ENCODE measurements at regions not wholly inside any gene's neighbourhood (a gene's known extent, or its start where the extent isn't known, plus 50 kb on each side); places are given as distances from the start of the nearest gene placed in this dataset.

- H3K4ac ChIP-seq (ENCODE audit: low read depth, low read length): no peak overlapping the region
- H3T11ph ChIP-seq (ENCODE audit: low read length): no peak overlapping the region
- H2BK20ac ChIP-seq (ENCODE audit: low read depth, low read length, poor library complexity, severe bottlenecking): no peak overlapping the region
- H3K4me3 Mint-ChIP-seq: no peak overlapping the region
- no peak overlapping the region for H2AFZ ChIP-seq (ENCODE audit: low read length)
- H3K18ac ChIP-seq (ENCODE audit: insufficient read length, low read depth, low read length): no peak overlapping the region
- no peak overlapping the region for H3K56ac ChIP-seq (ENCODE audit: insufficient read length, low read depth, low read length)
- no peak overlapping the region for H3K9ac ChIP-seq (ENCODE audit: extremely low read depth, insufficient read length, low read length)
- no CpG with 5 or more reads among the region's 2 CpGs for WGBS (ENCODE audit: extremely low coverage, insufficient read length, low lambda C conversion rate)
- H3K23me2 ChIP-seq (ENCODE audit: insufficient read length, low read depth, low read length, poor library complexity, severe bottlenecking): no peaks in the 10 kb centered on the region
- no peaks in the 10 kb centered on the region for H3K4me1 ChIP-seq (ENCODE audit: insufficient read depth, low read length)
- H3K4me2 ChIP-seq (ENCODE audit: insufficient read depth, insufficient read length, low read length): no peak overlapping the region
- H2AK5ac ChIP-seq (ENCODE audit: insufficient read length, low read length): no peak overlapping the region
- no peak overlapping the region for H4K5ac ChIP-seq (ENCODE audit: insufficient read length, low read depth, low read length)
- no peak overlapping the region for H3K23ac ChIP-seq (ENCODE audit: insufficient read length, low read depth, low read length)
- no peak overlapping the region for H2BK120ac ChIP-seq (ENCODE audit: low read depth, low read length, poor library complexity, severe bottlenecking)
- no peaks in the 10 kb centered on the region; the same call in 1 of the 2 replicates for H3K27me3 Mint-ChIP-seq (ENCODE audit: low read depth)
- no peak overlapping the region for H2BK15ac ChIP-seq (ENCODE audit: low read depth, low read length)
- no peak overlapping the region for H3K14ac ChIP-seq (ENCODE audit: insufficient read depth, low read length)
- DNase-seq: no peak
- no peak overlapping the region for H3K27ac Mint-ChIP-seq
- H3K79me2 ChIP-seq (ENCODE audit: insufficient read depth, low read length): no peaks in the 10 kb centered on the region
- no peak overlapping the region for H2BK12ac ChIP-seq (ENCODE audit: insufficient read length, low read depth, low read length)
- peaks cover 0 to 4% (median 1%) of the 10 kb centered on the region in 3 experiments; a peak in 2 of 7 replicates for H3K36me3 Mint-ChIP-seq (ENCODE audit: insufficient read depth in 1 of 3, low read depth in 3 of 3)
- no peaks in the 10 kb centered on the region for H4K20me1 ChIP-seq (ENCODE audit: control insufficient read depth, insufficient read depth, insufficient read length)
- peaks cover 3 to 4% of the 10 kb centered on the region in 2 experiments; a peak in 4 of 5 replicates for H3K9me3 Mint-ChIP-seq
- no peak for TF ChIP-seq CTCF (conservative IDR thresholded peaks at IDR 0.05)
- H4K91ac ChIP-seq (ENCODE audit: insufficient read length, low read depth, low read length): no peak overlapping the region
- H2BK5ac ChIP-seq (ENCODE audit: insufficient read length, low read length): no peak overlapping the region
- H4K8ac ChIP-seq (replicated peaks; ENCODE audit: insufficient read length, low read depth, low read length): no peak overlapping the region
- H3K27me3 ChIP-seq (ENCODE audit: insufficient read depth, low read length): no peaks in the 10 kb centered on the region
- H3K4me1 Mint-ChIP-seq: no peaks in the 10 kb centered on the region
- no peak overlapping the region for H3K27ac ChIP-seq (ENCODE audit: insufficient read length, low read depth, low read length)
- H3K9me3 ChIP-seq (ENCODE audit: control insufficient read depth, low read depth, low read length): no peaks in the 10 kb centered on the region
- H3K79me1 ChIP-seq (ENCODE audit: insufficient read depth, low read depth, low read length, poor library complexity, severe bottlenecking): no peaks in the 10 kb centered on the region
Measured at GRCh38 chr17:13154398-13154797, 136.6 kb upstream of the ELAC2 start.

Measured in H9 (cell line).